Nephron (organoid): ENCODE measurements at regions not wholly inside any gene's neighbourhood (a gene's known extent, or its start where the extent isn't known, plus 50 kb on each side); places are given as distances from the start of the nearest gene placed in this dataset.

ENCODE experiments used
- H3K27ac Mint-ChIP-seq, 3 experiments: 2 replicates each; pipeline ENCODE4 v1.8.0; 2020; ENCODE audit warnings: mixed read lengths in 3 of 3, mild to moderate bottlenecking in 2 of 3, moderate library complexity in 1 of 3
- H3K27me3 Mint-ChIP-seq: 2 replicates; pipeline ENCODE4 v1.8.0; 2021; ENCODE audit warnings: low read depth, mild to moderate bottlenecking, moderate library complexity, mixed read lengths
- H3K36me3 Mint-ChIP-seq: 2 replicates; pipeline ENCODE4 v1.8.0; 2020; ENCODE audit warnings: low read depth, mixed read lengths
- H3K4me1 Mint-ChIP-seq: 2 replicates; pipeline ENCODE4 v1.8.0; 2020; ENCODE audit warnings: mixed read lengths
- H3K4me3 Mint-ChIP-seq, 3 experiments: 2 replicates each; pipeline ENCODE4 v1.8.0; 2020; ENCODE audit warnings: mild to moderate bottlenecking in 3 of 3, mixed read lengths in 3 of 3, moderate library complexity in 2 of 3
- H3K9me3 Mint-ChIP-seq: 2 replicates; pipeline ENCODE4 v1.8.0; 2020; ENCODE audit warnings: mixed read lengths
- TF ChIP-seq, protein P1 (sequence below), 3 experiments: fragments of 200-600 bp; sonication (generic); IDR thresholded peaks; one replicate each; pipeline ENCODE4 v1.5.0; 2021; ENCODE audit warnings: antibody characterized with exemption in 3 of 3; ENCODE audit not compliant: unreplicated experiment in 3 of 3

DNA sequence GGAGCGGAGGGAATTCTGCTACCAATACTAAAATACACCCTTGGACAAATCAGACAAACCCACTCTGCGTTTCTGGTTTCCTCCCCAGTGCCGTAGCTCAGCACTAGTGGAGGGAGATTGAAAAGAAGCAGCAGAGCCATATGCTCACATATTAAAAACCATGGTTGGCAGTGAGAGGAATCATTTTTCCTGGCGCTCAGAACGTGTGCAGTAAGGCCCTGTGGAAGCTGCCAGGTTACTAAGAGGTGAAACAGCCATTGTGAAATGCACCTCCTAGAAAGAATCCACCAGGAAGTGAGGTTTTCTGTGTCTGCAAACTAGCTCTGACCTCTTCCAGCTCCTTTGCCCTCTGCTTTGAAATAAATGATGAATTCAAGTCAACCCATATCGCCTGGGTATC lies 177.2 kb downstream of the ERCC6L2 start:
- Mint-ChIP-seq H3K27ac (no peak overlapping the region), H3K4me3 (no peak overlapping the region), H3K27me3 (peaks cover 11% of the 10 kb centered on the region), H3K4me1 (peaks cover 31% of the 10 kb centered on the region), H3K9me3 (peaks cover 12% of the 10 kb centered on the region), H3K36me3 (peaks cover 6% of the 10 kb centered on the region)
- TF ChIP-seq, protein P1, sequence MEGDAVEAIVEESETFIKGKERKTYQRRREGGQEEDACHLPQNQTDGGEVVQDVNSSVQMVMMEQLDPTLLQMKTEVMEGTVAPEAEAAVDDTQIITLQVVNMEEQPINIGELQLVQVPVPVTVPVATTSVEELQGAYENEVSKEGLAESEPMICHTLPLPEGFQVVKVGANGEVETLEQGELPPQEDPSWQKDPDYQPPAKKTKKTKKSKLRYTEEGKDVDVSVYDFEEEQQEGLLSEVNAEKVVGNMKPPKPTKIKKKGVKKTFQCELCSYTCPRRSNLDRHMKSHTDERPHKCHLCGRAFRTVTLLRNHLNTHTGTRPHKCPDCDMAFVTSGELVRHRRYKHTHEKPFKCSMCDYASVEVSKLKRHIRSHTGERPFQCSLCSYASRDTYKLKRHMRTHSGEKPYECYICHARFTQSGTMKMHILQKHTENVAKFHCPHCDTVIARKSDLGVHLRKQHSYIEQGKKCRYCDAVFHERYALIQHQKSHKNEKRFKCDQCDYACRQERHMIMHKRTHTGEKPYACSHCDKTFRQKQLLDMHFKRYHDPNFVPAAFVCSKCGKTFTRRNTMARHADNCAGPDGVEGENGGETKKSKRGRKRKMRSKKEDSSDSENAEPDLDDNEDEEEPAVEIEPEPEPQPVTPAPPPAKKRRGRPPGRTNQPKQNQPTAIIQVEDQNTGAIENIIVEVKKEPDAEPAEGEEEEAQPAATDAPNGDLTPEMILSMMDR (IDR thresholded peaks at IDR 0.05; ENCODE audit: unreplicated experiment in 3 of 3): no peak

- TF ChIP-seq, protein P1 (IDR thresholded peaks at IDR 0.05; ENCODE audit: unreplicated experiment in 3 of 3): no peak
- Mint-ChIP-seq H3K4me1 (peaks cover 34% of the 10 kb centered on the region), H3K36me3 (peaks cover 6% of the 10 kb centered on the region), H3K27me3 (peaks cover 17% of the 10 kb centered on the region), H3K27ac (no peak overlapping the region), H3K4me3 (no peak overlapping the region), H3K9me3 (peaks cover 7% of the 10 kb centered on the region)
These were observed 175.9 kb downstream of the ERCC6L2 start for GRCh38 chr9:96051423-96051822.

DNA sequence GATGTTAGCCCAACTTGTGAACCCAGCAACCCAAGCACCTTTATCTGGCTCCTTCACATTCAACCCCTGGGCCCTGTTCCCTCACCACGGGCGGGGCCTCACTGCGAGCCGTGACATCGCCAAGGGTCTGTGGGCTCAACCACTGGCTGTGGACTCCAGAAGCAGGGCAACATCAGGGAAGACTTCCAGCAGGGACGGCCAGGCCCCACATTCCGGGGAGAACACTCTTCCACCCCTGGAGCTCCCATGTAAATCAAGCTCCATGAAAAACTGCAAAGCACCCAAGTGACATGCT lies 175.3 kb downstream of the ERCC6L2 start:
- Mint-ChIP-seq H3K27me3 (peaks cover 23% of the 10 kb centered on the region), H3K4me1 (peaks cover 29% of the 10 kb centered on the region), H3K9me3 (peaks cover 7% of the 10 kb centered on the region), H3K36me3 (peaks cover 6% of the 10 kb centered on the region), H3K4me3 (no peak overlapping the region), H3K27ac (peak overlapping the region in 1 of 3 experiments; percentile 41)
- TF ChIP-seq, protein P1 (IDR thresholded peaks at IDR 0.05; ENCODE audit: unreplicated experiment in 3 of 3): no peak

- Mint-ChIP-seq H3K27ac (peak overlapping the region; percentile 41 to 66 (median 64)), H3K9me3 (peaks cover 7% of the 10 kb centered on the region), H3K4me1 (peaks cover 29% of the 10 kb centered on the region), H3K27me3 (peaks cover 27% of the 10 kb centered on the region), H3K4me3 (no peak overlapping the region), H3K36me3 (peaks cover 6% of the 10 kb centered on the region)
- TF ChIP-seq, protein P1 (IDR thresholded peaks at IDR 0.05; ENCODE audit: unreplicated experiment in 3 of 3): no peak
These were observed 174.8 kb downstream of the ERCC6L2 start for GRCh38 chr9:96050048-96050860.

DNA sequence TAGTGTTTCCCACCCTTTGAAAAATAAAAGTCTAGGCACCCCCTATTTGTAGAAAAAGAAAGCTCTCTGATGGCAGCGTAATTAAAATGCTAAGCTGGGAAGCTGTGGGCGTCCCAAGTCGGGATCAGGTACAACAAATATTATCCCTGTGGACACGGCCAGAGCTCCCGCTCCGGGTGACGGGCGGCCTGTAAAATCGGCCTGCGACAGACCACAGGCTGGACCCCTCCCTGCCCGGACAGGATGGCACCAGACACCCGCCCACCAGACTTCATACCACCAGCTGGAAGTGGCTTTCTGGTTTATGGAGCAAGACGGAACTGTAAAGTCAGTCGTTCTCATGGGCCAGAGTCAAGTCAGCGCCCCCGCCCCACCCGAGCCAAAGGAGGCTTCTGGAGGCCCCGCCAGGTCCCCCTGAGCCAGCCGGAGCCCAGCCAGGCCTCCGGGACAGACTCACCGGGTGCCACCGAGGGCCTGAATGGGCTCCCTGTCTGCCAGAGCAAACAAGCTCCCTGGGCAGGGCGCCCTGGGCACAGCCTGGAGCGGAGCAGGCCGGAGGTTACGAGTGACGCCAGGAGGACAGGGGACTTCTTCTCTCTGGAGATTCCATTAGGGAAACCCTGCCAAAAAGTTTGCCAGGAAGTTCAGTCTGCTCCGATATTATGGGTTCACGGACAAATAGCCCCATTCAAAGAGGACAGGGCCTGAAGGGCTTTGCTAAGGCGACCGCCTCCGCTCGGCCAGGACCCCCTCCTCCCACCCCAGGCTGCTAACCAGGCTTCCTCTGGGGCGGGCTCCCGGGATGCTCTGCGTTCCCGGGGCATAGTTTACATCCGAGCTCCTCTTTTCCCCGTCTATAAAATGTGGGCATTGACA lies 173.7 kb downstream of the ERCC6L2 start:
- TF ChIP-seq, protein P1 (IDR thresholded peaks at IDR 0.05; ENCODE audit: unreplicated experiment in 3 of 3): no peak
- Mint-ChIP-seq H3K27me3 (peaks cover 27% of the 10 kb centered on the region), H3K4me3 (peak overlapping the region in 2 of 3 experiments; percentile 9 to 36), H3K4me1 (peaks cover 33% of the 10 kb centered on the region), H3K9me3 (peaks cover 7% of the 10 kb centered on the region), H3K27ac (peak overlapping the region; percentile 90 to 99 (median 99)), H3K36me3 (peaks cover 5% of the 10 kb centered on the region)
